ENCODE measurements at regions not wholly inside any gene's neighbourhood (a gene's known extent, or its start where the extent isn't known, plus 50 kb on each side); places are given as distances from the start of the nearest gene placed in this dataset.

DNA sequence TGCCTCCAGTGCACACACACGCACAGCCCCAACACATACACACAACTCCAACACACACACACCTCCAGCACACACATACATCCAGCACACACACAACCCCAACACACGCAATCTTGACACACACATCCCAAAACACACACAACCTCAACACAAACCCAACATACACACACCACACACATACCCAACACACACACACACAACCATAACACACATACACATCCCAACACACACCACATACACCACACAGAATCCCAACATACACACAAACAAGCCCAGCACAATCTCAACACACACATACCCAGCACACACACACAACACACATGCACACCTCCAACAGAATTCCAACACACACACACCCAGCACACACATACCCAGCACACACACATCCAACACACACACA is 301.1 kb downstream of the ABCC12 start:
- TF ChIP-seq, protein P1, sequence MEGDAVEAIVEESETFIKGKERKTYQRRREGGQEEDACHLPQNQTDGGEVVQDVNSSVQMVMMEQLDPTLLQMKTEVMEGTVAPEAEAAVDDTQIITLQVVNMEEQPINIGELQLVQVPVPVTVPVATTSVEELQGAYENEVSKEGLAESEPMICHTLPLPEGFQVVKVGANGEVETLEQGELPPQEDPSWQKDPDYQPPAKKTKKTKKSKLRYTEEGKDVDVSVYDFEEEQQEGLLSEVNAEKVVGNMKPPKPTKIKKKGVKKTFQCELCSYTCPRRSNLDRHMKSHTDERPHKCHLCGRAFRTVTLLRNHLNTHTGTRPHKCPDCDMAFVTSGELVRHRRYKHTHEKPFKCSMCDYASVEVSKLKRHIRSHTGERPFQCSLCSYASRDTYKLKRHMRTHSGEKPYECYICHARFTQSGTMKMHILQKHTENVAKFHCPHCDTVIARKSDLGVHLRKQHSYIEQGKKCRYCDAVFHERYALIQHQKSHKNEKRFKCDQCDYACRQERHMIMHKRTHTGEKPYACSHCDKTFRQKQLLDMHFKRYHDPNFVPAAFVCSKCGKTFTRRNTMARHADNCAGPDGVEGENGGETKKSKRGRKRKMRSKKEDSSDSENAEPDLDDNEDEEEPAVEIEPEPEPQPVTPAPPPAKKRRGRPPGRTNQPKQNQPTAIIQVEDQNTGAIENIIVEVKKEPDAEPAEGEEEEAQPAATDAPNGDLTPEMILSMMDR (IDR thresholded peaks at IDR 0.05): no peak
- TF ChIP-seq POLR2A (IDR thresholded peaks at IDR 0.05): no peak
